Ovary (tissue), 7 donors: ENCODE measurements at regions not wholly inside any gene's neighbourhood (a gene's known extent, or its start where the extent isn't known, plus 50 kb on each side); places are given as distances from the start of the nearest gene placed in this dataset.

Experiments
- DNase-seq, 5 donors: peaks; one replicate each; pipeline ENCODE4 v3.0.0-alpha.2; 2019 to 2020
- H3K27ac ChIP-seq, 2 donors: fragments of 200-600 bp; one replicate each; pipeline versions ENCODE4 v1.5.1 to v1.8.0; 2019 to 2022
- H3K27me3 ChIP-seq: fragments of 200-600 bp; one replicate; pipeline ENCODE4 v1.8.0; 2022
- H3K36me3 ChIP-seq: fragments of 200-600 bp; sonication (generic); one replicate; pipeline ENCODE4 v1.5.1; 2019
- H3K4me1 ChIP-seq: one replicate; pipeline ENCODE4 v1.8.1; 2013; ENCODE audit warnings: mild to moderate bottlenecking, moderate library complexity; ENCODE audit not compliant: insufficient read depth
- H3K4me3 ChIP-seq: fragments of 200-600 bp; sonication (generic); one replicate; pipeline ENCODE4 v1.5.1; 2017
- H3K9me3 ChIP-seq, 2 donors: fragments of 200-600 bp in 1 of 2; sonication (generic) in 1 of 2; one replicate each; pipeline versions ENCODE4 v1.5.1 to v1.8.1; 2013 to 2019; ENCODE audit warnings: mild to moderate bottlenecking in 1 of 2, moderate library complexity in 1 of 2
- EP300 ChIP-seq: sonication (generic); formaldehyde crosslinking; IDR thresholded peaks from one replicate; pipeline ENCODE4 v1.6.1; 2017; ENCODE audit warnings: antibody characterized with exemption
- POLR2A ChIP-seq: fragments of 450-650 bp; IDR thresholded peaks from one replicate; pipeline ENCODE4 v1.6.1; 2017; ENCODE audit warnings: antibody characterized with exemption, mild to moderate bottlenecking, moderate library complexity
- WGBS, 3 donors: extraction: QIAGEN DNeasy Blood & Tissue Kit in 1 of 3; methylation state at CpG; one replicate each; pipeline versions ENCODE4 v1.1.5 to v1.1.7; 2013 to 2017; 5-methylcytosine and 5-hydroxymethylcytosine counted together
- intact Hi-C, 4 donors: fragments of 100-400 bp; cut with DNase I; formaldehyde crosslinking; loops; one replicate each; pipeline versions ENCODE4 v1.11.0 to v1.15.1; 2022 to 2023
- TF ChIP-seq, protein P1 (sequence below), 3 donors: fragments of 450-650 bp in 2 of 3; fragments of 200-600 bp in 1 of 3; IDR thresholded peaks; one replicate each; pipeline versions ENCODE4 v1.5.1 to v1.8.0; 2016 to 2022; ENCODE audit warnings: antibody characterized with exemption in 3 of 3, mild to moderate bottlenecking in 1 of 3
- donor health status: DM: no; HTN: no; CAD: no; lungs with moderate emphysema.
- donor health status: DM: no; HTN: no; CAD: no.
- donor health status: Bipolar disorder and iron deficiency.
- donor health status: DM: no; HTN: no; CAD: no.
- donor health status: DM: yes; HTN: yes; CAD: no.

GRCh38 chr4:182015014-182015413 is 228.2 kb upstream of the TENM3 start:
- 90 to 92% (median 91%) methylated on average over 11 of the region's 11 CpGs for whole genome bisulfite sequencing, 3 donors
- H3K9me3 ChIP-seq, result no peaks in the 10 kb centered on the region
- no peaks in the 10 kb centered on the region for H3K27me3 ChIP-seq
- DNase-seq, result no peak
- H3K4me3 ChIP-seq, result no peak overlapping the region
- TF ChIP-seq, protein P1, sequence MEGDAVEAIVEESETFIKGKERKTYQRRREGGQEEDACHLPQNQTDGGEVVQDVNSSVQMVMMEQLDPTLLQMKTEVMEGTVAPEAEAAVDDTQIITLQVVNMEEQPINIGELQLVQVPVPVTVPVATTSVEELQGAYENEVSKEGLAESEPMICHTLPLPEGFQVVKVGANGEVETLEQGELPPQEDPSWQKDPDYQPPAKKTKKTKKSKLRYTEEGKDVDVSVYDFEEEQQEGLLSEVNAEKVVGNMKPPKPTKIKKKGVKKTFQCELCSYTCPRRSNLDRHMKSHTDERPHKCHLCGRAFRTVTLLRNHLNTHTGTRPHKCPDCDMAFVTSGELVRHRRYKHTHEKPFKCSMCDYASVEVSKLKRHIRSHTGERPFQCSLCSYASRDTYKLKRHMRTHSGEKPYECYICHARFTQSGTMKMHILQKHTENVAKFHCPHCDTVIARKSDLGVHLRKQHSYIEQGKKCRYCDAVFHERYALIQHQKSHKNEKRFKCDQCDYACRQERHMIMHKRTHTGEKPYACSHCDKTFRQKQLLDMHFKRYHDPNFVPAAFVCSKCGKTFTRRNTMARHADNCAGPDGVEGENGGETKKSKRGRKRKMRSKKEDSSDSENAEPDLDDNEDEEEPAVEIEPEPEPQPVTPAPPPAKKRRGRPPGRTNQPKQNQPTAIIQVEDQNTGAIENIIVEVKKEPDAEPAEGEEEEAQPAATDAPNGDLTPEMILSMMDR (IDR thresholded peaks at IDR 0.05), result no peak
- no peak for TF ChIP-seq POLR2A
- TF ChIP-seq EP300, result no peak
- H3K4me1 ChIP-seq, result no peaks in the 10 kb centered on the region
- H3K36me3 ChIP-seq, result no peaks in the 10 kb centered on the region
- H3K27ac ChIP-seq, result no peak overlapping the region
- intact Hi-C loops, result no loop called here

DNA sequence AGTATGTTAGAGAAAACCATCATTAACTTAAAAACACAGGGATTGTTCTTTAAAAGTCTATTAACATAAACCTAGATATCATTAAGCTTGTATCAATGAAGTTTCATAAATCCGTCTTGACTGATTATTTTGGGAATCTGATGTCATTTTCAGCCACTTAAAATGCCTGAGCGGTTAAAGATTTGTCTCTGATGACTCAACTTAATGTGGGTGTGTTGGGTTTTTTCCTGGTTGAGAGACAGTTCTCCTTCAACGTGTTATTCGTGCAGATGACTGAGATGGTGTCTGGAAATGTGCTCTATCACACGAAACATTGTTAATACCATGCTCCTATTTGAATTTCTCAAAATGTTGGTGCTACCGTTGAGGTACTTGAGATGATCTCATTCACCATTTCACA is 227.3 kb upstream of the TENM3 start:
- intact Hi-C loops, result no loop called here
- Histone ChIP-seq H3K27ac (no peak overlapping the region), H3K36me3 (no peaks in the 10 kb centered on the region), H3K4me3 (no peak overlapping the region), H3K4me1 (no peaks in the 10 kb centered on the region), H3K9me3 (no peaks in the 10 kb centered on the region), H3K27me3 (no peaks in the 10 kb centered on the region)
- no peak for DNase-seq
- TF ChIP-seq, protein P1 (IDR thresholded peaks at IDR 0.05), result no peak
- no peak for TF ChIP-seq POLR2A
- no peak for TF ChIP-seq EP300
- 84 to 87% (median 85%) methylated on average over 6 of the region's 6 CpGs for WGBS, 3 donors

DNA sequence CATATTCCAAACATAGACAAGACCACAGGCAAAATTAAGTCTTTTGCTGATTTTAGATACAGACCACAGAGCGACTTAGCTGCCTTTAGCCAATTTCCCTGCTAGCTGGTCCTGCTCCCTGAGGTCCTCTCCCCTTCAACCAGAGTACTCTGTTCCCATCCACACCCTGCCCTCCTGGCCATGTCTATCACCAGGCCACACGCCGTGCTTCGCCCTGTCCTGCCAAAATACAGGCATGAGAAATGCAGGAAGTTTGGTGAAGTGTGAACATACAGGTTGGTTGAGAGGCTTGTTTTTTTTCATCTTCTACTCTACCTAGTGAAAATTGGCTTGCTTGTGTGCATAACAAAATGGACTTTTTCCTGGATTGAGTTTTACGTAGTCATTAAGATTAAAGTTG is 226.2 kb upstream of the TENM3 start:
- H3K27ac ChIP-seq, result no peak overlapping the region
- no peaks in the 10 kb centered on the region for H3K36me3 ChIP-seq
- intact Hi-C loops, result no loop called here
- H3K4me1 ChIP-seq, result no peaks in the 10 kb centered on the region
- H3K4me3 ChIP-seq, result no peak overlapping the region
- no peaks in the 10 kb centered on the region for H3K27me3 ChIP-seq
- no peaks in the 10 kb centered on the region for H3K9me3 ChIP-seq
- no peak for DNase-seq
- 91 to 92% (median 92%) methylated on average over 5 of the region's 5 CpGs for WGBS, 3 donors
- TF ChIP-seq, protein P1 (IDR thresholded peaks at IDR 0.05), result no peak
- no peak for TF ChIP-seq EP300
- TF ChIP-seq POLR2A, result no peak

- 83 to 86% (median 83%) methylated on average over 2 of the region's 2 CpGs for WGBS, 3 donors
- Histone ChIP-seq H3K27ac (no peak overlapping the region), H3K4me3 (no peak overlapping the region), H3K4me1 (no peaks in the 10 kb centered on the region), H3K36me3 (no peaks in the 10 kb centered on the region), H3K27me3 (no peaks in the 10 kb centered on the region), H3K9me3 (no peaks in the 10 kb centered on the region)
- intact Hi-C loops, result no loop called here
- DNase-seq, result no peak
- TF ChIP-seq POLR2A, result no peak
- TF ChIP-seq EP300, result no peak
- TF ChIP-seq, protein P1 (IDR thresholded peaks at IDR 0.05), result no peak
Observed at GRCh38 chr4:182018691-182019090, 224.5 kb upstream of the TENM3 start.

- Histone ChIP-seq H3K9me3 (no peaks in the 10 kb centered on the region), H3K4me1 (no peaks in the 10 kb centered on the region), H3K36me3 (no peaks in the 10 kb centered on the region), H3K27me3 (no peaks in the 10 kb centered on the region), H3K27ac (no peak overlapping the region), H3K4me3 (no peak overlapping the region)
- 64 to 74% (median 66%) methylated on average over 5 of the region's 5 CpGs for WGBS, 3 donors
- no peak for DNase-seq
- TF ChIP-seq, protein P1 (IDR thresholded peaks at IDR 0.05), result no peak
- intact Hi-C loops, result no loop called here
Observed at GRCh38 chr4:182019148-182019652, 224.0 kb upstream of the TENM3 start.
